OCI-LY1 (cell line): ENCODE measurements at regions not wholly inside any gene's neighbourhood (a gene's known extent, or its start where the extent isn't known, plus 50 kb on each side); places are given as distances from the start of the nearest gene placed in this dataset.

Experiments
- EZH2 ChIP-seq: fragments of 200-600 bp; sonication (generic), shearing (Covaris generic); IDR thresholded peaks from 2 replicates; pipeline ENCODE4 v1.8.0; 2017; ENCODE audit warnings: borderline replicate concordance, mixed run types, mild to moderate bottlenecking, antibody characterized with exemption, low read length, moderate library complexity, mixed read lengths
- TF ChIP-seq, protein P1 (sequence below): fragments of 200-600 bp; sonication (generic), shearing (Covaris generic); IDR thresholded peaks from 2 replicates; pipeline ENCODE4 v1.5.1; 2017; ENCODE audit warnings: mild to moderate bottlenecking, antibody characterized with exemption, low read length, moderate library complexity, mixed read lengths

DNA sequence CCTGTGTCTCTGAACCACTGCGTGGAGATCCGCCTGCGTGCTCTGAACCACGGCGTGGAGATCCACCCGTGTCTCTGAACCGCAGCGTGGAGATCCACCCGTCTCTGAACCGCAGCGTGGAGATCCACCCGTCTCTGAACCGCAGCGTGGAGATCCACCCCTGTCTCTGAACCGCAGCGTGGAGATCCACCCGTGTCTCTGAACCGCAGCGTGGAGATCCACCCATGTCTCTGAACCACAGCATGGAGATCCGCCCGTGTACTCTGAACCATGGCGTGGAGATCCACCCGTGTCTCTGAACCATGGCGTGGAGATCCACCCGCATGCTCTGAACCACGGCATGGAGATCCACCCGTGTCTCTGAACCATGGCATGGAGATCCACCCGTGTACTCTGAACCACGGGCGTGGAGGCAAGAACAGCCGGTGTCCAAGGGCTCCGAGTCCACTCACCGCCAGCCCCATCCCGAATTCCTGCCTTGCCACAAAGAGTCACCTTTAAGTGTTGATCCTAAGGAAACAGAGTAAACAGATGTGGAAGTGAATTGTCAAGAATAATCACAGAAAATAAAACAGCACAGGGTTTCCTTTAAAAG lies 659.4 kb downstream of the BRD1 start:
- TF ChIP-seq, protein P1, sequence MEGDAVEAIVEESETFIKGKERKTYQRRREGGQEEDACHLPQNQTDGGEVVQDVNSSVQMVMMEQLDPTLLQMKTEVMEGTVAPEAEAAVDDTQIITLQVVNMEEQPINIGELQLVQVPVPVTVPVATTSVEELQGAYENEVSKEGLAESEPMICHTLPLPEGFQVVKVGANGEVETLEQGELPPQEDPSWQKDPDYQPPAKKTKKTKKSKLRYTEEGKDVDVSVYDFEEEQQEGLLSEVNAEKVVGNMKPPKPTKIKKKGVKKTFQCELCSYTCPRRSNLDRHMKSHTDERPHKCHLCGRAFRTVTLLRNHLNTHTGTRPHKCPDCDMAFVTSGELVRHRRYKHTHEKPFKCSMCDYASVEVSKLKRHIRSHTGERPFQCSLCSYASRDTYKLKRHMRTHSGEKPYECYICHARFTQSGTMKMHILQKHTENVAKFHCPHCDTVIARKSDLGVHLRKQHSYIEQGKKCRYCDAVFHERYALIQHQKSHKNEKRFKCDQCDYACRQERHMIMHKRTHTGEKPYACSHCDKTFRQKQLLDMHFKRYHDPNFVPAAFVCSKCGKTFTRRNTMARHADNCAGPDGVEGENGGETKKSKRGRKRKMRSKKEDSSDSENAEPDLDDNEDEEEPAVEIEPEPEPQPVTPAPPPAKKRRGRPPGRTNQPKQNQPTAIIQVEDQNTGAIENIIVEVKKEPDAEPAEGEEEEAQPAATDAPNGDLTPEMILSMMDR = no peak
- no peak for TF ChIP-seq EZH2
